Cardiac fibroblast (primary cell): ENCODE measurements at regions not wholly inside any gene's neighbourhood (a gene's known extent, or its start where the extent isn't known, plus 50 kb on each side); places are given as distances from the start of the nearest gene placed in this dataset.

Experiments used
- DNase-seq, 2 donors: peaks; one replicate each; pipeline versions ENCODE4 v3.0.0 to v3.0.0-alpha.2; 2010; ENCODE audit warnings: low read depth in 2 of 2
- H3K4me3 ChIP-seq, 2 donors: replicated peaks in 1 of 2; 1 replicate in 1 of 2; 2 replicates in 1 of 2; pipeline ENCODE4 v1.5.1; 2011; ENCODE audit warnings: low read depth in 2 of 2, low read length in 2 of 2, mild to moderate bottlenecking in 2 of 2, moderate library complexity in 1 of 2
- CTCF ChIP-seq: IDR thresholded peaks from one replicate; pipeline ENCODE4 v1.5.1; 2011; ENCODE audit warnings: low read depth, mild to moderate bottlenecking, low read length, inconsistent platforms

DNA sequence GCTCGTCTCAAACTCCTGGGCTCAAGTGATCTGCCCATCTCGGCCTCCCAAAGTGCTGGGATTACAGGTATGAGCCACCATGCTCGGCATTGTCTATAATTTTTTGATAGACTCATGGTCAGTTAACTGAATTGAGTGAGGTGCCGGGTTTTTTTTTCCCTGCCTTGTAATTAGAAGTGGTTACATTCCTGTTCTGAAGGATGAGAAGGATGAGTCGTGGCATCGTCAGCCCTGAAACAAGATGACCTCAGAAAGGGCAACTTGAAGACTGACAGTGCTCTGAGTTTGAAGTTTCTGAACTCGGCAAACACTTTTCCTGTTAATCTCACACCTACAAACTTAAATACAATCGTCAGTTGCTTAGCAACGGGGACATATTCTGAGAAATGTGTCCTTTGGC is 158.7 kb upstream of the PDE10A start:
- DNase-seq = peak in 1 of 2 donors; percentile 32
- no peak for TF ChIP-seq CTCF
- H3K4me3 ChIP-seq = no peak overlapping the region

GRCh38 chr6:165820934-165821333 is 157.9 kb upstream of the PDE10A start:
- no peak overlapping the region for H3K4me3 ChIP-seq
- TF ChIP-seq CTCF = no peak
- no peak for DNase-seq

DNA sequence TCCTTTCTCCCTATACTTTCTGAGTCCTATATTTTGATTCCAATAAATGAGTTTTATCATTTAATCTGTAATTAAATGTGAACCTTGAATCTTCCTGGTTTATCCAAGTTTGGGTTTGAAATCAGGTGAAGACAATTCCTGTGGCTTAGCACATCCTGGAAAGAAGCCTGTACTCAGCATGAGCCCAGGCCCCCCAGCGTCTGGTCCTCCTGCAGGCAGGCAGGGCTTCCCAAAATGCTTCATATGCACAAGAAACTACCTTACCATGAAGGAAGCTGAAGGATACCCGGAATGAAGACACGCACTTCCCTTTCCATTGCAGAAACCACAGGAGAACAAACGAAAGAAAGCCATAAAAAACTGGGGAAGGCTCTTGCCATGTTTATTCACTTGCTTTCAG is 157.4 kb upstream of the PDE10A start:
- no peak for TF ChIP-seq CTCF
- no peak overlapping the region for H3K4me3 ChIP-seq
- no peak for DNase-seq

GRCh38 chr6:165819394-165819793 is 156.4 kb upstream of the PDE10A start:
- H3K4me3 ChIP-seq = no peak overlapping the region
- no peak for DNase-seq
- no peak for TF ChIP-seq CTCF

GRCh38 chr6:165818200-165818599 is 155.2 kb upstream of the PDE10A start:
- TF ChIP-seq CTCF = no peak
- no peak for DNase-seq
- no peak overlapping the region for H3K4me3 ChIP-seq

- TF ChIP-seq CTCF = no peak
- DNase-seq = no peak
- no peak overlapping the region for H3K4me3 ChIP-seq
Observed at GRCh38 chr6:165817771-165818170, 154.7 kb upstream of the PDE10A start.

DNA sequence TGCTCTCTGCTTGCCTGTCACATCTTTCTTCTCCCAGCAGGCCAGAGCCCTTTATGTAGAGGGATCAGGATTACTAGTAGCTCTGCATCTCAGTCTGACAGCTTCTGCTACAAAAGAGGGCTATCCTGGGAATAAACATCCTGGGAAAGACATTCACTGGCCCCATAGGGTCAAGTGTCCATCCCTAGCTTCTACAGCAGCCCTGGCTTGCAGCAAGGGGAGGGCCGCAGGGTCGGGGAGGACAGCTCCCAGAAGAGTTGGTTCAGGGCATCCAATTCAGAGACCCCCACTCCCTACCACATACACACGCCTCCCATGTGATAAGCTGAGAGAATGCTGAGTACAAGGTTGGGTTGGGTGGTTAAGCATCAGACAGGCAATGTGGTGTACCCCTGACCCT is 154.1 kb upstream of the PDE10A start:
- no peak overlapping the region for H3K4me3 ChIP-seq
- no peak for TF ChIP-seq CTCF
- DNase-seq = no peak
